ENCODE measurements at regions not wholly inside any gene's neighbourhood (a gene's known extent, or its start where the extent isn't known, plus 50 kb on each side); places are given as distances from the start of the nearest gene placed in this dataset.

DNA sequence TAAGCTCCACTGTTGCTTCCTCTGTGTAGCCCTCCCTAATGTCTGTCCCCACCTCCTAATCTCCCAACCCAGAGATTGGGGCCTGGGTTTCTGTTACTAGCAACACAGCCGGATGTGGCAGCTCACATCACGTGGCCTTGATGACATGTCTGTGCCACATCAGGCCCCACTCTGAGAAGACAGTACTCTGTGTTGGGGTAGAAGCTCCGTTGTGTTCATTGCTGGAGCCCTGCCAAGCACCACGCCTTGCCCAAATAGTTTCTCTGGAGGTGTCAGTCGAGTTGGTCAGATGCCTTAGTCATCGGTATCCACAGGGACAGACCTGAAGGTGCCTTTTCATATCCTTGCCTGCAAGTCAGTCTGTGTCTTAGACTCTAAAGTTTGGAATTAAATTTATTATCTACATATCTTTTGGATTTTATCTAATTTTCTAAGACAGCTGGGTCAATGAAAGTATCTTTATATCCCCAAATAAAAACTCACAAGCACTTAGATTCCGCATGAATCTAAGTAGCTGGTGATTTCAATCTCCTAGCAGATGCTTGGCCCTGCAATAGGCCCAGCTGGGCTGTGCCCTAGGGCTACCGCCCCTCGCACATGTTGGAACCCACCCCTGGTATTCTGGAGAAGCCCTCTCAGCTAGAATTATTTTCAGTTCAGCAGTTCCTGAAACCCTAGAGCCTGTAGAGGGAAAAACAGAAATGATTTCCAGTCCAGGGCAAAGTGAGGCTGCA, 204.0 kb upstream of the TSHZ3 start:
- in situ Hi-C loops (cut with MboI; ENCODE audit: low sequenced_read_pairs): no loop called here

DNA sequence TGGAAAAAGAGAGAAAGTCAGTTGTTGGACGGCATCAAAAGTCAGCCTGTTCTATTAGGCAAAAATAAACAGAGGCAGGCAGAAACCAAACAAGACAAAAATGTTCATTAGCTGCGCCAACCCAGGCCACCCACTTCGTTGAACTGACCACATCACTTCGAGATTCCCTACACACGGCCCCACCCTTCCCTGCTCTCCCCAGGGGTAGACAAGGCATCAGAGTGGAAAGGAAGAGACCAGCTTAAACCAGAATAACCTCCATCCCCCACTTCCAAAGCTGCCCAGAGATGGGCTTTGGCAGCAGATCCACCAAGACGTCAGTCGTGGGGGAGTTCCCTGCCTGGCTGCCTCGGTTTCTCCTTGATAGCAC, 204.6 kb upstream of the TSHZ3 start:
- in situ Hi-C loops (cut with MboI; ENCODE audit: low sequenced_read_pairs): no loop called here

DNA sequence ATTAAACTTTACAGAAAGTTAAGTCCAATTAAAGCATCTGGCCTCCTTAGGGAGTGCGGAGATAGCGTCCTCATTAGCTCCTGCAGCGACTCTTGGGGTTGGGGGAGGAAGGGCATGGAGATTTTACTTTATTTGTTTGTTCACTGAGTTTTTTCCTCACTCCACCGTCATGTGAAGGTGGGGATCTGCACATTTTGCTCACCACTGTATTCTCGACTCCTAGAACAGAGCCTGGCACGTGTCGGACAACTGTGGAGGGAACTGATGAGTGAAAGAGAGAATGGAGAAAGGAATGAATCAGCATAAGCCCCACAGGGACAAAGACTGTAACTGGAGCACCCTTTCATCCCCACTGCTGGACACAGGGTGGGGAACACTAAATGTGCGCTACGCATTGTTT, 205.1 kb upstream of the TSHZ3 start:
- in situ Hi-C loops (cut with MboI; ENCODE audit: low sequenced_read_pairs): no loop called here

DNA sequence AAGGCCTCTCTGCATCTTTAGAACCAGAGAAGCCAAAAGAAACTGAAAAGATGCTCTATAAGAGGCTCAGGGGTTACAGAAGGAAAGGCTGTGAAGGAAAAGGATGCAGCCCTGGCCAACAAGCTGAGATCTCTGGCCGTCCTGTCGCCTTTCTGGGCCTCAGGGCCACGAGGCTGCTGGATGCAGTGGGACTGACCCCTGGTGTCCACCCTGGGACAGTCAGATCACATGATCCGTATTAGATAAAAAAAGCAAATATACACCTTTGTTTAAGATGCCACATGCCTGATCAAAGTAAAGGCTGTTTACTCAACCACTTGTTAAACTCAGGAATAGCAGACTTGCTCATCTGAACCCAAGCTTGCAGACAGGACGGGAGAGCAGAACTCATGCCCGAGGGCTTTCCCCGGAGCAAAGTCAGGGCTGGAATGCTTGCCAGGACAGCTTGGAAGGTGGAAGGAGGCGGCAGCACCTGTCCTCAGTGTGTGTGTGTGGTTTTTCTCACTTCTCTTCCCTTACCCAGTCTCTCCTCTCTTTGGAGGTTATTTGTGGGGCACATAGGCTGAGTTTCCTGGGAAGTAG, 206.5 kb upstream of the TSHZ3 start:
- in situ Hi-C loops (cut with MboI; ENCODE audit: low sequenced_read_pairs): no loop called here

DNA sequence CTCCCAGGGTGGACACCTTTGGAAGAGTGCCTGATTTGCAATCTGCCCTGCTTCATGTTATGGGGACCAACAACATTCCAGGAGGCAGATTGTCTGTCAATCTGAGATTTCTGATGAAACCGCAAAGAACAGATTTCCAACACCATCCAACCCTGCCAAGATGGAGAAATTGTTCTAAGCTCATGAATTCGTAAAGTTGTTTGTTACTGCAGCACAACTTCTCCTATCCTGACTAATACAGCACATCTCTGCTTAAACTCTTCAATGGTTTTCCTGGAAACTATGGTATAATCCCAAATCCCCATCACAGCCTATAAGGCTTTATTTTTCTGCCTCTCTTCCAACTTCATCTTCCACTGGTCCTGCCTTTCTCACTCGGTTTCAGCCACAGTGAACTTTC, 210.3 kb upstream of the TSHZ3 start:
- in situ Hi-C loops (cut with MboI; ENCODE audit: low sequenced_read_pairs): no loop called here

DNA sequence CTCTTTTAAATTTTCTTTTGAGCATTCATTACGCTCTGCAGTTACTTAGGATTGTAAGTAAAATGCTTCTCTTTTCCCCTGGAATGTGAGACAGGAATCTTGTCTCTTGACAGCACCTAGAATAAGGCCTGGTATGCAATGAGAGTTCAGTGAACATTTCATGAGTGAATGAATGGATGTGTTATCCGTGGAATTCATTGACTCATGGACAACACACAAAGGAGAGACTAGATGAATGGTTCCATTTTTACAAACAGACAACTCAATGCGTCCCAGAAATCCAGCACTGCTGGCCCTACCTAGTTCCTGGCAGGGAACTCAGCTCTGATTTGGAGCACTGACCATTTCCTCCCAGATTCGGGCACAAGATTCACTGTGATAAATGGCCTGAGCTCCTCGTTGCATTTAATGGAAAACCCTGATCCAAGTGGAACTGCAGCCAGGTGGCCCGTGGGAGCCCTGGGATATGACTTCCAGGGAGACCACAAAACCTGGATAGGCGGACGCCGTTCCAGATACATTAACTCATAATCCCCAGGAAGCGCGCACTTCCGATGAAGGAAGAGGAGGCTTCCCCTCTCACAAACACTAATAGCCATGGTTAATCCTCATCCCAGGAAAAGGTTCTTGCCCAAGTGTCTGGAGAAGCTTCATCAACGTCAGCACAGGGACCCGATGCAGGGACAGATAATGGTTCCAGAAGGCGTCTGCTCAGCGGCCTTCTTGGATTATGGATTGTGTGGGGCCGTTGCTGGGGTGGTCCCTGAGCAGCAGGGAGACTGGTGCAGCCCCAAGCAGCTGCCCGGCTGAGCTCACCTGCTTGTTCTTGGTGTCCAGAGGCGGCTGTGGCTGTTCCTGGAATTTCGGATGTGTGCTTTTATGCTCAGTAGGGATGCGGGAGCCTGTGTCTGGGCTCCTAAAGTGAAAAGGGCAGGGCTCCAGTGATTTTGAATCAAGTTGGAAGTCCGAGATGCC, 211.1 kb upstream of the TSHZ3 start:
- in situ Hi-C loops (cut with MboI; ENCODE audit: low sequenced_read_pairs): no loop called here

DNA sequence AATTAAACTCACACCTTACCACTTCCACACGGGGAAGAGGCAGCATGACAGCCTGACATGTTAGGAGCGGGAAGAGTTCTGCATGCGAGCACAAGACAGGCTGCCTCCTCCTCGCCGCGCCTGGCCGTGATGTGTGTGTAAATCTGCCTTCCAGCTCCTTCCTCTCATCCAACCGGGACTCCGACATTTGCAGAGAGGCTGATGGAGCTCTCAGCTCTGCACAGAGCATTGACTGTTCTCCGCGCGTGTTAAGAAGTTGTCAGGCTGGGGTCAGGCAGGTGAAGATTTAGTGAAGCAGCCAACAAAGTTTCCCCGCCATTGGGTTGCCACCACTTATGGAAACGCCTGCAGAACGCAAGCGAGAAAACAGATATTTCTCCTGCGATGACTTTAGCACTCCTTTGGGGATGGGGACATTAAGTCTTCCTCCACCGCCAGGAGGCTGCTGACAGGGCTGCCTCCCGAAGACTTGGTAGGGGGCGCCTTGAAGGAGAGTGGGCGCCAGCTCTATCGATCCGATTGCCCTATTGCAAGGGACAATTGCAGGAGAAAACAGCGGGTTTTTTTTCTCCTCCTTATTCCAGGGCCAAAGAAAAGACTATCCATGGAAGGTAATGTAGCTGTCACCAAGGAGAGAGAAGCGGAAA, 213.9 kb upstream of the TSHZ3 start:
- in situ Hi-C loops (cut with MboI; ENCODE audit: low sequenced_read_pairs): no loop called here

DNA sequence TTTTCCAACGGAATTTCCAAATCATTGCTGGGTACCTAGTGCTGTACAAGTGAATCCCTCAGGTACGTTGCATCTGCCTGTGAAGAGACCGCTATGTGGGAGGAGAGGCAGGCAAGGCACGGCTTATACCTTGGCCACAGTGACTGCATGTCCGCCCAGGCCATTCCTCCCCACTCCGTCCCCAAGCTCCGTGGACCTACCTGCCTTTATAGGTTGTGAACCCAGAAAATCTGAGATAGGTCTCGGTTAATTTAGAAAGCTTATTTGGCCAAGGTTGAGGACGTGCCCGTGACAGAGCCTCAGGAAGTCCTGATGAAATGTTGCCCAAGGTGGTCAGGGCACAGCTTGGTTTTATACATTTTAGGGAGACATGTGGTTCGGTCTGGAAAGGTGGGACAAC, 218.5 kb upstream of the TSHZ3 start:
- in situ Hi-C loops (cut with MboI; ENCODE audit: low sequenced_read_pairs): no loop called here

DNA sequence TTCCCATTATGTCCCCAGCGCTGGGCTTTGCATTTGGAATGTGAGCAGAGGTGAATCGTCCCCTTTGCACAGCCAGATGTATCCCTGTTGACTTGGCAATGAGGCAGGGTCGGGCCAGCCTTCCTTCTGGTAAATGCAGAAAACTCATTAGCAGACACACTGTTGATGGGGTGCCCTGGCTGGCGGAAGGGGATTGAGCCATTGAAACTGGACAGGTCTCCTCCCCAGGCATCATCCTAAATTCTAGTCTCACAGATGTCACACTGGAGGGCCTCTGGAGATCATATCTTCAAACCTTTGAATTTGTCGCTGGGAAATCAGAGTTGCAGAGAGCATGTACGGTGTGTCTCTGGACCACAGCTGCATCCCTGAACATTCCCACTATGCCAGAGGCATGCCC, 219.5 kb upstream of the TSHZ3 start:
- in situ Hi-C loops (cut with MboI; ENCODE audit: low sequenced_read_pairs): no loop called here

DNA sequence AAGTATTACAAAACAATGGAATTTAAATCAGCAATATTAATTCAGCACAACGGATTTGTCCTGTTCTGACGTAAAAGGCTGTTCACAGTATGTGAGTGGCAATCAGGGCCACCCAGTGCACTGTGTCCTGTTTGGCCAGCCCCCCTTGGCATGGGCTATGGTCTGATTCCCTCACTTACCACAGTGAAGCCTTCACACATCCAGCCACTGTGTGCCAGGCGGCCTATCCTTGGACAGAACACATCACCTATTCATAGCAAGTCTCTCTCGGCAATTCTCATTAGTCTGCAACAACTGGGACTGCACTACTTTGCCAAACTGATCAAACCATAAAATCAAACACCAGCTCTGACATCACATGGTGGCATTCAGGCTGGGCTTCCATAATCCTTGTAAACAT, 221.5 kb upstream of the TSHZ3 start:
- in situ Hi-C loops (cut with MboI; ENCODE audit: low sequenced_read_pairs): no loop called here

DNA sequence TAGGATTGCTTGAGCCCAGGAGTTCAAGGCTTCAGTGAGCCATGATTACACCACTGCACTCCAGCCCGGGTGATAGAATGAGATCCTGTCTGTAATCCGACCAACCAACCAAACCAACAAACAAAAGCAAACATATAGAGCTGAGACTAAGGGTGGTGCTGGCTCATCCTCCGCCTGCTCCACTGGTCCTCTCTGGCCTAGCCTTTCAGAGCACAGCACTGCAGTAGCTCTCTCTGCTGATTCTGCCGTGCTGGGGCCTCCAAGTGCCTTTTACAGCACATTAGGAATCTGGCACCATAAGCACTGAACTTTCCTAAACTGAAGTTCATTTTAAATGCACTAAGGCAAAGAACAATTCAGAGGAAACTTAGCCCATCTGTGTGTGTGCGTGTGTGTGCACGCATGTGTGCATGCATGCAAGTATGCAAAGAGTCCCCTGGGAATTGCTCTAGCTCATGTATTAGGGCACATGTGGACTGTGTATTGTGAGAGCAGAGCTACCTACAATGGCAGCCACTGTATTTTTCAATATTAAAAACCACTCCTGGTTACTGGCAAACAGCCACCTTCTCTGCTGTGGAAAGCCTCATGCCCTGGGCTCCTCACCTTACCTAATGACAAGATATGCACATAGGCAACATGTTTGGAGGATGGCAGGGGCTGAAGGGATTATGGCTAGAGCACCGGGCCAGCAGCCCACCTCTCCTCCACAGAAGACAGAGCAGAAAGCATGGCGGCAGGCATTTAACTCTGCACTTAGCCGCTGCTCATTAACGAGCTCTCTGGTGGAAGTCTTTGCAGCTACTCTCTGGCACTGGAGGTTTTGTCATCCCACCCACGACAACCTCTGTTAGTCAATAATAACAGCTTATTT, 223.1 kb upstream of the TSHZ3 start:
- in situ Hi-C loops (cut with MboI; ENCODE audit: low sequenced_read_pairs): no loop called here

DNA sequence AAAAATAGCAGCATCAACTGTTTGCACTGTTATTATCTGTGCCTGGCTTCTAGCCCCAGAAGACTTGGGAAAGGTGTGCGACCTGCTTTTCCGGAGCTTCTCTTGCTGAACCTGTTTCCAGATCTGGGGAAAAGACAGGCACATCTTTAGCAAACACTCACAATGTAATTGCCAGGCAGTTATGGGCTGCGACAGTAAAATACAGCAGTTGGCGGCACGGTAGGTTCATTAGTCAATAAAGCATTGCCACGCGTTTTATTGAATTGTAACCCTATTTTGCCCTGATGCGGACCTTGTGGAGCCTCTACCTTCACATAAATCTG, 223.7 kb upstream of the TSHZ3 start:
- in situ Hi-C loops (cut with MboI; ENCODE audit: low sequenced_read_pairs): no loop called here

DNA sequence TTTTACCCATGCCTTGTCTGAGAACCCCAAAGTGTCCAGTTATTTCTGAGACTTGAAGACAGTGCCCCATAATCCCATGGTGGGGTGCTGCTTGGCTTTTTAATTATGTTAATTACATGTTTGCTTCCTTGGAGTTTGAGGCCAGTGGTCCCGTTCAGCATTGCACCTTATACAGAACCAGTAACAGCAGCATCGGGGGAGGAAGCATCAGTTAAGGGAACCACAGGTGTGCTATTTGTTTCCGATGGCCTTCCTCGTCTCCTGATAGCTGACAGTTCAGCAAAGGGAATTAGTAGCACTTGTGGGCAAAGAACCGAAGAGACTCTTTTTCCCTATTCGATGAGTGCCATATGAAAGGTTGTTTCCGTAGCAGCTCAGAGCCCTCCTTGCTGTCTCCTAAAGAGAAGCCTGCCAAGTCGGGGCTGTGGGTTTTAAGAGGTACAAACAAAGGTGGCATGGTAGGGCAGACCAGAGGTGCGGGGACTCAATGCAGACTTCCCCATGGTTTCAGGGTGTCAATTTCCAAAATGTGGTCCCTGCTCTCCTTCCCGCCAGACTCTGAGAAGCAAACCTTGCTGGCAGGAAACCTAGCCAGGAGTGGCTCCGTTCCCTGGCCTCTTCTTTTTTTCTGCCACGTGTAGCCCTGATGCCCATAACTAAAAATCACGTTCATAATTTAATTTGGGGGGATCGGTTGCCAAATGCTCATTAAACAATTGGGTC, 225.2 kb upstream of the TSHZ3 start:
- in situ Hi-C loops (cut with MboI; ENCODE audit: low sequenced_read_pairs): no loop called here

DNA sequence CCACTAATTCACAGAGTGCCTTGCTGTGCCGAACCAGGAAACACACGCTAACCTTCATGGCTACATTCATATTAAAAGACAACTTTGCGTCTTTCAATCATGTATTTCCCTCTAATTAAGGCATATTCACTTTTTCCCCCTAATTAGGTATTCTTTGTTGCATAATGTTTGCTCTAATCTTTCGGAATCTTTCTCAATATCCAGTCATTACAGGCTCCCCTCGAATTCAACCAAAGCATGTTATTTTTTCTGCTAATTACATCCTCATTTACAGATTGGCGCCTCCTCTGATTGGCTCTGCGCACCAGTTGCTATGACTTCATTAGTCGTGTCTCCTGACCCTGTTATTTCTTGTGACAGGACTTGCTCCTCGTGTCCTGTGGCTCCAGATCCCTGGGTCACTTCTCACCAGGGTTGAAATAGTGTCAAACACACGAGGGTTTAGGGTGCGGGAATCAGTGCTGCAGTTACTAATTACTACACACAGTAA, 226.7 kb upstream of the TSHZ3 start:
- in situ Hi-C loops (cut with MboI; ENCODE audit: low sequenced_read_pairs): no loop called here

DNA sequence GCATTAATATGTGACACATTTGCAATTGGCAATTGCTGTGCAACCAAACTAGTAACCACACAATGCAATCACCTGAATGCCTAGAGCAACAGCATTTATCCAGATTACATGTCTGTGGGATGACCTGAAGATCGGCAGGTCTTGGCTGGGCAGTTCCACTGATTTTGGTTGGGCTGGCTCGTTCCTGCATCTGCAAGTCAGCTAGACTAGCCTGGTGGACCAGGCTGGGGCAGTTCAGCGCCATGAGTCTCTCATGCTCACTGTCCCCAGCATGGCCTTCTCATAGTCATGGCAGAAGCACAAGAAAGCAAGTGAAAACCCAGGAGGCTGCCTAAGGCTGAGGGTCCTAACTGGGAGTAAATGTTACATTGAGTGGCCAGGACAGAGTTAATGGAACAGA, 229.1 kb upstream of the TSHZ3 start:
- in situ Hi-C loops (cut with MboI; ENCODE audit: low sequenced_read_pairs): no loop called here

DNA sequence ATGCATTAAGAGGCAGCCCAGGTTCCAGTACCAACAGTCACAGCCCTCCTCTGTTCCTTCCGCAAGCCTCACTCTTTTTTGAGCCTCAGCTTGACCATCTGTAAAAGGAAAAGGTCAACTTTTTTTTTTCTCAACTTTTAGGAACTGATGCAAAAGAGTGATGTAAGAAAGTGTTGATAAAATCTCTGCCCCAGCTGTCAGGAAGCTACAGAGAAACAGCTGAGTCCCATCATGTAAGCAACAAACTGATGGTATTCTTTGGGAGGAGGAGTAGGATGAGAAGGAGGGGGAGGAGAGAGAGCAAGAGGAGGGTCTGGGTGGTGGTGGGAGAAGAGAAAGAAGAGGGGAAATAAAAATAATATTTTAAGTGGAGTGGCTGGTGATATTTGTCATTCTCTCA, 233.9 kb upstream of the TSHZ3 start:
- in situ Hi-C loops (cut with MboI; ENCODE audit: low sequenced_read_pairs): no loop called here

DNA sequence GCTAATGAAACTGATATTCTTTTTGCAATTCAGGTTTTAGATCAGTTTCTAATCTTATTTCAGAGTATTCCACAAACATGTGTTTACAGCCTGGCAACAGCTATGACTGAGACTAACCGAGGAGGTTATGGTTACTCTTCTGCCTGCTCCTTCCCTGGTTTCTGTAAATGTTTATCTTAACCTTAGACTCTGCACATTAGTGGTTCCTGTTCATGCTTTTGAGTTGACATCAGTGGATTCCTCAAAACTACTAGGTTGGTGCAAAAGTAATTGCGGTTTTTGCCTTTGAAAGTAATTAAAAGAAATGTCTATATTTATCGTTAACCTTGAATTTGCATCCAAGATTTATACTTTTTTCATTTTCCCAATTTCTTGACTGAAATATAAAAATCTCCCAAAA, 237.0 kb upstream of the TSHZ3 start:
- in situ Hi-C loops (cut with MboI; ENCODE audit: low sequenced_read_pairs): no loop called here

DNA sequence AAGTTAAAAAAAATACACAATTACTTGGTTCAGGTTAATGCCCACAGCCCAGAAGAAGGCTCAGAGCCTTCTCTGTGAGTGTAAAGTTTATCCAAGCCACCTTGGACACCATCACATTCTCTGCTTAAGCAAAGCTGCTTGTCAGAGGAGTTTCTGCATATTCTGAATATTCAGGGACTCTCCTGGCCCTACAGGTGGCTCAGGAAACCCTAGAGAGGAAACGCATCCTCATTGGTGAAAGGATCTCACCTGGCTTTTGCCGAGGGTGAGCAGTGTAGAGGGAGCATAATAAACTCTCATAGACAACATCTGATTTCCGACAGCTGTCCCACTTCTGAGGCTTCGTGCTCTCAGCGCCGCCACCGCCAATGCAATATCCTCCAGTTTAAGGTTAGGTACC, 239.9 kb upstream of the TSHZ3 start:
- in situ Hi-C loops (cut with MboI; ENCODE audit: low sequenced_read_pairs): no loop called here

DNA sequence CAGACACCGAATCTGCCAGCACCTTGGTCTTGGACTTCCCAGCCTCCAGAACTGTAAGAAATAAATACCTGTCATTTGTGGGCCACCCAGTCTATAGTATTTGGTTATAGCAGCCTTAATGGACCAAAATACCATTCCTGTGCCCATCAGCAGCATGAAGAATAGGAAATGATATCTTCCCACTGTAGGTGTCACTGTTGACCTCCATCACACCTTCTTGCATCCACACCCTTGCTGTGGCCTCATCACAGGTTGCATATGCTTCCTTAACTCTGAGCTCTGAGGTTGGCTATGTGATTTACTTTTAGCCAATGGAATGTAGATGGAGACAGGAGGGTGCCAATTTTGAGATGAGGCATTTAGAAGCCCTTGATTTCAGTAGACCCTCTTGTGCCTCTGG, 242.0 kb upstream of the TSHZ3 start:
- in situ Hi-C loops (cut with MboI; ENCODE audit: low sequenced_read_pairs): no loop called here

DNA sequence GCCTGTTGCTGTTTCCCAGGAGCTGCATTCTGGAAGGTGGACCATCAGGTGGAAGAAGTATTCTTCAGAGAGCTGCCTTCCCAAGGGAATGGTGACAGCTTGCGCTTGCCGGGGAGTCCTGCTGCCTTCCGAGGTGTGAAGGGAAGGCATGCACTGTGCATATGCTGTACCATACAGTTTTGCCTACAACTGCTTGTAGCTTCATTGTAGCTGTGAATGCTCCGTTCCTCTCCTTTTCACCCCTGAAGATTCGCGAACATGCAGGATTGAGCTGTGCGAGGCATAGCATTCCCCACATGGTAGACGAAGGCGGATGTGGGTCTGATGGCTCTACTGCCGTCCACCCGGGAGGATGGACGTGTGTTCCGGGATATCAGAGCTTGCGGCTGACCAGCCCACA, 243.2 kb upstream of the TSHZ3 start:
- in situ Hi-C loops (cut with MboI; ENCODE audit: low sequenced_read_pairs): no loop called here
